Naive thymus-derived CD4-positive, alpha-beta T cell (primary cell): ENCODE measurements at regions not wholly inside any gene's neighbourhood (a gene's known extent, or its start where the extent isn't known, plus 50 kb on each side); places are given as distances from the start of the nearest gene placed in this dataset.
"Not testable (repeated sequence)": the region's sequence is repeated elsewhere in the genome, so short reads cannot be mapped to it uniquely, and the experiment has no call there.

Source experiments
- ATAC-seq: fragments of 150-1000 bp; cut with Tn5 transposase; 2 replicates; pipeline ENCODE4 v1.10.0; 2021; ENCODE audit warnings: mild to moderate bottlenecking, moderate library complexity
- CTCF ChIA-PET: fragments of 350-600 bp; sonication (Branson Sonifier 250); formaldehyde crosslinking; loops from one replicate; lab custom pipeline; 2021; ENCODE audit warnings: antibody characterized with exemption; lab: Charles Lee
- POLR2A ChIA-PET: fragments of 350-600 bp; sonication (Branson Sonifier 250); formaldehyde crosslinking; loops from one replicate; lab custom pipeline; 2021; ENCODE audit warnings: antibody characterized with exemption, inconsistent platforms; lab: Charles Lee
- DNase-seq, 9 donors: peaks; one replicate each; pipeline versions ENCODE4 v3.0.0 to v3.0.0-alpha.2; 2020 to 2022; ENCODE audit warnings: mixed read lengths in 1 of 9
- H3K27ac ChIP-seq: one replicate; pipeline ENCODE4 v1.7.0; 2013; ENCODE audit warnings: mild to moderate bottlenecking, low read depth, low read length, moderate library complexity
- H3K27me3 ChIP-seq, 2 donors: one replicate each; pipeline ENCODE4 v1.7.0; 2013; ENCODE audit warnings: low read length in 2 of 2, mild to moderate bottlenecking in 2 of 2, moderate library complexity in 2 of 2; ENCODE audit not compliant: control insufficient read depth in 2 of 2, insufficient read depth in 2 of 2
- H3K36me3 ChIP-seq, 3 experiments: 1 replicate in 2 of 3; 2 replicates in 1 of 3; pipeline ENCODE4 v1.7.0; 2013; ENCODE audit warnings: low read length in 3 of 3, mild to moderate bottlenecking in 3 of 3, moderate library complexity in 1 of 3; ENCODE audit not compliant: insufficient read depth in 3 of 3, control insufficient read depth in 2 of 3
- H3K4me1 ChIP-seq, 2 donors: one replicate each; pipeline ENCODE4 v1.7.0; 2013; ENCODE audit warnings: low read length in 2 of 2, mild to moderate bottlenecking in 2 of 2, moderate library complexity in 1 of 2; ENCODE audit not compliant: control insufficient read depth in 2 of 2, insufficient read depth in 2 of 2
- H3K4me3 ChIP-seq: 2 replicates; pipeline ENCODE4 v1.7.0; 2013; ENCODE audit warnings: mild to moderate bottlenecking, low read length
- H3K9me3 ChIP-seq, 3 experiments: 1 replicate in 2 of 3; 2 replicates in 1 of 3; pipeline ENCODE4 v1.7.0; 2013; ENCODE audit warnings: low read length in 3 of 3; ENCODE audit not compliant: control insufficient read depth in 2 of 3
- H3K27ac Mint-ChIP-seq, 9 donors: one replicate each; pipeline ENCODE4 v1.8.0; 2020 to 2022; ENCODE audit warnings: mixed read lengths in 9 of 9, mild to moderate bottlenecking in 8 of 9, moderate library complexity in 5 of 9, inconsistent platforms in 2 of 9
- H3K27me3 Mint-ChIP-seq, 5 donors: one replicate each; pipeline ENCODE4 v1.8.0; 2021 to 2022; ENCODE audit warnings: mixed read lengths in 5 of 5, mild to moderate bottlenecking in 1 of 5
- H3K36me3 Mint-ChIP-seq, 5 donors: one replicate each; pipeline ENCODE4 v1.8.0; 2020 to 2022; ENCODE audit warnings: mixed read lengths in 5 of 5, mild to moderate bottlenecking in 3 of 5, inconsistent platforms in 1 of 5
- H3K4me1 Mint-ChIP-seq, 7 donors: one replicate each; pipeline ENCODE4 v1.8.0; 2020 to 2022; ENCODE audit warnings: mixed read lengths in 7 of 7, mild to moderate bottlenecking in 3 of 7, inconsistent platforms in 1 of 7
- H3K4me3 Mint-ChIP-seq, 10 donors: one replicate each; pipeline ENCODE4 v1.8.0; 2020 to 2022; ENCODE audit warnings: mild to moderate bottlenecking in 10 of 10, mixed read lengths in 10 of 10, moderate library complexity in 6 of 10, inconsistent platforms in 2 of 10
- H3K9me3 Mint-ChIP-seq, 11 donors: one replicate each; pipeline ENCODE4 v1.8.0; 2020 to 2022; ENCODE audit warnings: mixed read lengths in 11 of 11, mild to moderate bottlenecking in 4 of 11, inconsistent platforms in 1 of 11, moderate library complexity in 1 of 11
- intact Hi-C, 2 donors: fragments of 100-400 bp; cut with micrococcal nuclease; formaldehyde crosslinking; loops; one replicate each; pipeline ENCODE4 v1.15.1; 2023

DNA sequence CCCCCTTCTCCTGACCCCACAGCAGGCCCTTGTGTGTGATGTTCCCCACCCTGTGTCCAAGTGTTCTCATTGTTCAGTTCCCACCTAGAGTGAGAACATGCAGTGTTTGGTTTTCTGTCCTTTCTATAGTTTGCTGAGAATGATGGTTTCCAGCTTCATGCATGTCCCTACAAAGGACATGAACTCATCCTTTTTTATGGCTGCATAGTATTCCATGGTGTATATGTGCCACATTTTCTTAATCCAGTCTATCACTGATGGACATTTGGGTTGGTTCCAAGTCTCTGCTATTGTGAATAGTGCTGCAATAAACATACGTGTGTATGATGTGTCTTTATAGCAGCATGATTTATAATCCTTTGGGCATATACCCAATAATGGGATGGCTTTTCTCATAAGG is 234.2 kb downstream of the NR2F1-AS1 start:
- CTCF ChIA-PET, H3K27ac Mint-ChIP-seq, intact Hi-C loops, H3K27ac ChIP-seq, ATAC-seq, H3K36me3 ChIP-seq, H3K4me3 ChIP-seq, H3K36me3 Mint-ChIP-seq, H3K27me3 Mint-ChIP-seq, H3K4me1 ChIP-seq, H3K27me3 ChIP-seq, DNase-seq, H3K9me3 ChIP-seq, H3K4me1 Mint-ChIP-seq, POLR2A ChIA-PET: not testable (repeated sequence)
- Mint-ChIP-seq H3K4me3 (peak overlapping the region in 1 of 10 donors; percentile 26), H3K9me3 (peaks cover 0 to 15% (median 4%) of the 10 kb centered on the region in 11 donors)

- ChIA-PET CTCF (no interaction called here), POLR2A (no interaction called here)
- H3K27me3 ChIP-seq = no peaks in the 10 kb centered on the region
- no peaks in the 10 kb centered on the region for H3K4me1 Mint-ChIP-seq
- H3K36me3 ChIP-seq = no peaks in the 10 kb centered on the region
- no peak overlapping the region for H3K4me3 ChIP-seq
- no peak overlapping the region for H3K27ac ChIP-seq
- H3K36me3 Mint-ChIP-seq = peaks cover 0 to 4% (median 0%) of the 10 kb centered on the region in 5 donors
- no peak for ATAC-seq
- no peak overlapping the region for H3K4me3 Mint-ChIP-seq
- no peaks in the 10 kb centered on the region for H3K9me3 ChIP-seq
- H3K27ac Mint-ChIP-seq = no peak overlapping the region
- no peak for DNase-seq
- H3K4me1 ChIP-seq = no peaks in the 10 kb centered on the region
- intact Hi-C loops = no loop called here
- peaks cover 0 to 15% (median 4%) of the 10 kb centered on the region in 11 donors for H3K9me3 Mint-ChIP-seq
- H3K27me3 Mint-ChIP-seq = peaks cover 0 to 4% (median 0%) of the 10 kb centered on the region in 5 donors
Measured at GRCh38 chr5:93346301-93346700, 234.7 kb downstream of the NR2F1-AS1 start.

DNA sequence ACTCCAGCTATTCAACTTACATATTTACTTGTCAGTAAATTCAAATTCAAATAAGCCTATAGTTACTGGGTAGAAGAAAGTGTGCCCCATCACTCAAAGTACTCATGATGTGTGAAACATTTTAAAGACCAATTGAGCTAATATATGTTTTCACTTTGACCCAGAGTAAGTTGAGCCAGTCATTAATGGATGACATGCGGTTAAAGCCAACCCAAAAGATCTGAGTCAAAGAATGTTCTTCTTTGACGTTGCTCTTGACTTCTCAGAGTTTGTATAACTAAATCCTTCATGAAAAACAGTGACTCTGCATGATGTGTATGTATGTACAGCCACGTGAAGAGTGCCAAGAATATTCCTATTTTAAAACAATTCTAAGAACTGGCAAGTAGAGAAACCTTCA is 237.4 kb downstream of the NR2F1-AS1 start:
- H3K27me3 ChIP-seq = no peaks in the 10 kb centered on the region
- ATAC-seq (no peak), DNase-seq (no peak)
- H3K27ac Mint-ChIP-seq = no peak overlapping the region
- no peaks in the 10 kb centered on the region for H3K4me1 Mint-ChIP-seq
- peaks cover 0 to 15% (median 2%) of the 10 kb centered on the region in 11 donors for H3K9me3 Mint-ChIP-seq
- H3K27me3 Mint-ChIP-seq = peaks cover 0 to 4% (median 0%) of the 10 kb centered on the region in 5 donors
- H3K9me3 ChIP-seq = no peaks in the 10 kb centered on the region
- POLR2A ChIA-PET = no interaction called here
- no peaks in the 10 kb centered on the region for H3K36me3 ChIP-seq
- H3K36me3 Mint-ChIP-seq = no peaks in the 10 kb centered on the region
- CTCF ChIA-PET = no interaction called here
- H3K4me1 ChIP-seq = no peaks in the 10 kb centered on the region
- H3K4me3 ChIP-seq = no peak overlapping the region
- no peak overlapping the region for H3K4me3 Mint-ChIP-seq
- H3K27ac ChIP-seq = no peak overlapping the region
- intact Hi-C loops = no loop called here

GRCh38 chr5:93342563-93343061 is 238.4 kb downstream of the NR2F1-AS1 start:
- Mint-ChIP-seq H3K9me3 (peaks cover 0 to 16% (median 2%) of the 10 kb centered on the region in 11 donors), H3K27ac (no peak overlapping the region), H3K4me3 (no peak overlapping the region), H3K4me1 (no peaks in the 10 kb centered on the region), H3K27me3 (peaks cover 0 to 4% (median 0%) of the 10 kb centered on the region in 5 donors), H3K36me3 (no peaks in the 10 kb centered on the region)
- Histone ChIP-seq H3K4me1 (no peaks in the 10 kb centered on the region), H3K27me3 (no peaks in the 10 kb centered on the region), H3K36me3 (no peaks in the 10 kb centered on the region), H3K9me3 (no peaks in the 10 kb centered on the region), H3K4me3 (no peak overlapping the region), H3K27ac (no peak overlapping the region)
- DNase-seq (no peak), ATAC-seq (no peak)
- ChIA-PET POLR2A (no interaction called here), CTCF (interaction anchor here (0.7 kb wide), 1 partner anchor 93 kb away, joined by 3 read pairs; no protein-coding TSS in a partner anchor)
- intact Hi-C loops = no loop called here

GRCh38 chr5:93340881-93341280 is 240.1 kb downstream of the NR2F1-AS1 start:
- H3K4me1 Mint-ChIP-seq = no peaks in the 10 kb centered on the region

GRCh38 chr5:93337138-93337537 is 243.9 kb downstream of the NR2F1-AS1 start:
- CTCF ChIA-PET = no interaction called here
- Mint-ChIP-seq H3K36me3 (no peaks in the 10 kb centered on the region), H3K4me3 (no peak overlapping the region), H3K4me1 (no peaks in the 10 kb centered on the region), H3K27ac (no peak overlapping the region), H3K9me3 (peaks cover 0 to 11% (median 4%) of the 10 kb centered on the region in 11 donors), H3K27me3 (peaks cover 0 to 3% (median 0%) of the 10 kb centered on the region in 5 donors)
- Histone ChIP-seq H3K27ac (no peak overlapping the region), H3K9me3 (no peaks in the 10 kb centered on the region), H3K27me3 (no peaks in the 10 kb centered on the region), H3K4me1 (no peaks in the 10 kb centered on the region), H3K4me3 (no peak overlapping the region), H3K36me3 (no peaks in the 10 kb centered on the region)
- intact Hi-C loops = no loop called here
- POLR2A ChIA-PET = no interaction called here
- no peak for ATAC-seq
- no peak for DNase-seq

More at GRCh38 chr5:93340881-93341280, 240.1 kb downstream of the NR2F1-AS1 start:
- H3K36me3 Mint-ChIP-seq = no peaks in the 10 kb centered on the region
- Histone ChIP-seq H3K9me3 (no peaks in the 10 kb centered on the region), H3K36me3 (no peaks in the 10 kb centered on the region), H3K27me3 (no peaks in the 10 kb centered on the region), H3K27ac (no peak overlapping the region), H3K4me1 (no peaks in the 10 kb centered on the region), H3K4me3 (no peak overlapping the region)
- CTCF ChIA-PET = no interaction called here
- DNase-seq (no peak), ATAC-seq (no peak)
- H3K27ac Mint-ChIP-seq = no peak overlapping the region
- peaks cover 0 to 4% (median 0%) of the 10 kb centered on the region in 5 donors for H3K27me3 Mint-ChIP-seq
- H3K9me3 Mint-ChIP-seq = peaks cover 0 to 14% (median 4%) of the 10 kb centered on the region in 11 donors
- H3K4me3 Mint-ChIP-seq = no peak overlapping the region
- POLR2A ChIA-PET = no interaction called here
- intact Hi-C loops = no loop called here

DNA sequence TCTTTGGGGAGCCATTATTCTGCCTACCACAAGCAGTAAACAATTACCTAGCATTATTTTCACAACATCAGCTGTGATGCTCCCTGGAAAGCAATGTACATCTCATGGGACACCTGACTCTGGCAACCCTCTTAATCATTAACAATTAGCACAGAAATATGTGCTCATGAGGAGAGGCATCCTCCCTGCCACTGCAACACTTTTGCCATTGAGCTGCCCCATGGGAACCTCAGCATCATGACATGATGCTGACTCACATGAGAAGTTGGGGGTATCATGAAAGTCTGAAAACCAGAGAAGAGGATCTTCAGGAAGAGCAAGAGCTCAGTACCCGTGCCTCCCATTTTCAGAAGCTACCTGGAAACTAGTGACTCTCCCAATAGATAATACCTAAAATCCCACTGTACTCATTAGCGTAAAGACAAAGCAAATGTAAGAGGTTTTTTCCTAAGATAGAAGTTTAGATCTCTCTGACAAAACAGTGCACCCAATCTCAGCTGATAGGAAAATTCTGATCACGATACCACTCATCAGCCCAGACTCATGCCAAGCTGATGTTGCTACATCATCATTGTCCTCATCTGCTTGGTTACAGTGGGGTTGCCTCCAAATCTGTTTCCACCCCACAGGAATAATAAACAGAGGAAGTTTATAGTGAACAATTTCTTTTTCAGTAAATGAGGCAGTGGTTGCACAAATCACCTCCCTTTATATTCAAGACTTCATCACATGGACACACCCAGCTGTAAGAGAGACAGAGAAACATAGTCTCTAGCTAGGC is 244.5 kb downstream of the NR2F1-AS1 start:
- Histone ChIP-seq H3K36me3 (no peaks in the 10 kb centered on the region), H3K27ac (no peak overlapping the region), H3K4me3 (no peak overlapping the region), H3K4me1 (no peaks in the 10 kb centered on the region), H3K9me3 (no peaks in the 10 kb centered on the region), H3K27me3 (no peaks in the 10 kb centered on the region)
- intact Hi-C loops = no loop called here
- Mint-ChIP-seq H3K4me3 (no peak overlapping the region), H3K9me3 (peaks cover 0 to 11% (median 4%) of the 10 kb centered on the region in 11 donors), H3K36me3 (no peaks in the 10 kb centered on the region), H3K27me3 (peaks cover 0 to 3% (median 0%) of the 10 kb centered on the region in 5 donors), H3K4me1 (no peaks in the 10 kb centered on the region), H3K27ac (no peak overlapping the region)
- POLR2A ChIA-PET = no interaction called here
- ATAC-seq (no peak), DNase-seq (no peak)
- CTCF ChIA-PET = no interaction called here
